ENCODE measurements at regions not wholly inside any gene's neighbourhood (a gene's known extent, or its start where the extent isn't known, plus 50 kb on each side); places are given as distances from the start of the nearest gene placed in this dataset.

DNA sequence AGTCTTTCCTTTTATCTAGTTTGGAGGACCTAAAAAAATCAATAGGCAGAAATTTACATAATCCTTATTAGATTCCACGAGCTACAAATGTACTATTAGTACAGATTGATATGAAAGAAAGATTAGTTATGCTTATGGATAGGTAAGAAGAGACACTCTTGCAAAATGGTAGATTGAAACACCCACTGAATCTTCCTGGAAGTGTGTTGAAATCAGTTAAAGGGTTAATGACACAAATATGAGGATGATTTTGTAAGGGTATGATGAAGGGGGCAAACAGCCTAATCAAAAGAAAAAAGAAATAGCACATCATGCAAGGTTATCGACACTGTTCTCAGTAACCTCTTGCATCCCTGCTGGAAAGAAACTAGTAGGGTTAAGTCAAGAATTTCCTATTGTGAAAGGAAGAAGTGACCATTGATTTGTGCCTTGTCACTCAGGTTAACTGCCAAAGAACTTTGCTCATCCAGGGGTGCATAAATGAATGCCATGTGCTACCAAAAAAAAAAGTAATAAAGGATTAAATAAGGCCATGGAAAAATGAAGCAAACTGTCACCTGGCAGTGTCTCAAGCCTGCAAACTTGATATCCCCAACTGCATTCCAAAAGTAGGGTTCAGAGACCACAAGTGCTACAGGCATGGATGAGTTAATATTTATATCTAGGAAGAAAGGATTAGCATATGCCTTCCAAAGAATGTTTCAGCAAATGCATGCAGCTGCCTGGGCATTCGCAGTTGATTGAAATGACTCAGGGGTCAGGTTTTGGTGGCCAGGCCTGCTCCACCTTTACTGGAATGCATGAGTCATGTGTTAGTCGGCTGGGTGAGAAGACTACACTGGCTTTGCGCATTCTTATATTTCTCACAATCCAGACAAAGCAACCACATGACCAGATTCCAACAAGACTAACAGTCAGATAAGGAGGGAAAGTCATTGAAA is 78.3 kb upstream of the ATXN3L start:
- peak; percentile 99 for DNase-seq (ENCODE audit: low read depth)
- no peak overlapping the region for H3K4me3 ChIP-seq (ENCODE audit: low read length)
- TF ChIP-seq CTCF (conservative IDR thresholded peaks at IDR 0.05; ENCODE audit: low read depth, low read length): no peak

- no peak for DNase-seq (ENCODE audit: low read depth)
- TF ChIP-seq CTCF (conservative IDR thresholded peaks at IDR 0.05; ENCODE audit: low read depth, low read length): no peak
- no peak overlapping the region for H3K4me3 ChIP-seq (ENCODE audit: low read length)
Measured at GRCh38 chrX:13396924-13397323, 77.1 kb upstream of the ATXN3L start.

DNA sequence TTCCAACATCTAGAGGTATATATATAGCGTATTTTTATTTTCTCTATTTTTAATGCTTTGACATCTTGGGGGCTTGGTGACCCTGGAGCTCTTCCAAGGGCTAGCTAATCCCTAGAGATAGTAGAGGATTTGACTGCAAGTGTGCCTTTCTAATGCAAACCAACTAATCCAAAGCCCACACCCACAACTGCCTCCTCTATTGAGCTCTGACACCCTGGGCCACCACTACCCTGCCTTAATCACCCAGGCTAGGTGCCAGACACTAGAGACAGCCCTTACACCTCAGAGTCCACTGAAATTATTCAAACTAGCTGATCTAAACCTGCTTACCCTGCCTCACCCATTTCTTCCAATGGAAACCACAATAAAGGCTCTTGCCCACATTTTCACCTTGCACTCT is 69.6 kb upstream of the ATXN3L start:
- H3K4me3 ChIP-seq (ENCODE audit: low read length): no peak overlapping the region
- TF ChIP-seq CTCF (conservative IDR thresholded peaks at IDR 0.05; ENCODE audit: low read depth, low read length): no peak
- no peak for DNase-seq (ENCODE audit: low read depth)

GRCh38 chrX:13387666-13388494 is 68.0 kb upstream of the ATXN3L start:
- DNase-seq (ENCODE audit: low read depth): peak; percentile 83
- no peak for TF ChIP-seq CTCF (conservative IDR thresholded peaks at IDR 0.05; ENCODE audit: low read depth, low read length)

GRCh38 chrX:13386636-13387035 is 66.8 kb upstream of the ATXN3L start:
- TF ChIP-seq CTCF (conservative IDR thresholded peaks at IDR 0.05; ENCODE audit: low read depth, low read length): no peak
- DNase-seq (ENCODE audit: low read depth): no peak
- no peak overlapping the region for H3K4me3 ChIP-seq (ENCODE audit: low read length)

More at GRCh38 chrX:13387666-13388494, 68.0 kb upstream of the ATXN3L start:
- H3K4me3 ChIP-seq (ENCODE audit: low read length): no peak overlapping the region

GRCh38 chrX:13386092-13386491 is 66.2 kb upstream of the ATXN3L start:
- H3K4me3 ChIP-seq (ENCODE audit: low read length): no peak overlapping the region
- no peak for TF ChIP-seq CTCF (conservative IDR thresholded peaks at IDR 0.05; ENCODE audit: low read depth, low read length)
- DNase-seq (ENCODE audit: low read depth): no peak
